ENCODE measurements at regions not wholly inside any gene's neighbourhood (a gene's known extent, or its start where the extent isn't known, plus 50 kb on each side); places are given as distances from the start of the nearest gene placed in this dataset.

DNA sequence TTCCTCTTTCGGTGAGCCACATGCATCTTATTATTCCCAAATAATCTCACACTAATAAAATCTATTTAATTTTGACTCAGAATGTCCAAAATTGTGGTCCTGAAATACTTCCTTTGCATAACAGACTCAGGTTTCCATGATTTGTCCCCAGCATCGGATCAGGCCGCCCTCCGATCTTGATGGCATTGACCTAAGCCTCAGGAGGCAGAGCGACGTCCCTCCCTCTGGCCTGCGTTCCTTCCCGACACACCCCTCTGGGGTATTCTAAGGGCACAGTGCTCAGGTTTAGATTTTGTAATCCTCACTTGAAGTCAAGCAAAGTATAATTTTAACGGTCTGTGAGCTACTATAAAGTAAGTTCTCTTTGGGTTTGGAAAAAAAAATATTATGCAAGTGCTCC lies 857.7 kb downstream of the GALR1 start:
- no peak for DNase-seq
- H3K9me3 Mint-ChIP-seq = peaks cover 12% of the 10 kb centered on the region
- peaks cover 14% of the 10 kb centered on the region for H3K27me3 Mint-ChIP-seq (ENCODE audit: low read depth, poor library complexity)
- peaks cover 8% of the 10 kb centered on the region for H3K4me1 Mint-ChIP-seq
- no peak overlapping the region for H3K27ac Mint-ChIP-seq
- no peak overlapping the region for H3K4me3 Mint-ChIP-seq
- no peak for TF ChIP-seq CTCF (IDR thresholded peaks at IDR 0.05)
- H3K36me3 Mint-ChIP-seq (ENCODE audit: low read depth) = no peaks in the 10 kb centered on the region

DNA sequence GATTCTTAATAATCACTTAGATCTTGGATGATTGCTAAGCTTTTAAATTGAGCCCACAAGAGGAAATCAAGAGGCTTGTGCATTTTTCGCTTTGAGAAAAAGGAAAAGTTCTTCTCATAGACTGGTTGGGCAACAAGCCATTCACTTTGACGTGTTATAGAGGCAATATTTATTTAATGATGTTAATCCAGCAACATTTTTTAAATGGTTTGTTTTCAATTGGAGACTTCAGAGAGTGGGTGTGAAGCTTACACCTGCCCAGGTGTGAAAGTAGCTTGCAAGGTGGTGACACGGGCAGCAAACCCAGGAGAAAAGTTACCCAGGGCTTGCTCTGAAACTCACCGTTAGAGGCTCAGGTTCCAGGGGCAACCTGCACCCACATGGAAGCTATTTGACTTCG lies 858.9 kb downstream of the GALR1 start:
- TF ChIP-seq CTCF (IDR thresholded peaks at IDR 0.05) = no peak
- Mint-ChIP-seq H3K4me3 (no peak overlapping the region), H3K27ac (no peak overlapping the region), H3K36me3 (ENCODE audit: low read depth) (no peaks in the 10 kb centered on the region), H3K4me1 (peaks cover 8% of the 10 kb centered on the region), H3K27me3 (ENCODE audit: low read depth, poor library complexity) (peaks cover 14% of the 10 kb centered on the region), H3K9me3 (peaks cover 5% of the 10 kb centered on the region)
- DNase-seq = no peak

GRCh38 chr18:78113136-78113939 lies 863.7 kb downstream of the GALR1 start:
- peaks cover 8% of the 10 kb centered on the region for H3K4me1 Mint-ChIP-seq
- H3K27ac Mint-ChIP-seq = no peak overlapping the region
- H3K27me3 Mint-ChIP-seq (ENCODE audit: low read depth, poor library complexity) = peaks cover 12% of the 10 kb centered on the region
- H3K4me3 Mint-ChIP-seq = no peak overlapping the region
- no peak for DNase-seq
- TF ChIP-seq CTCF (IDR thresholded peaks at IDR 0.05) = no peak
- H3K9me3 Mint-ChIP-seq = no peaks in the 10 kb centered on the region
- no peaks in the 10 kb centered on the region for H3K36me3 Mint-ChIP-seq (ENCODE audit: low read depth)

- no peak overlapping the region for H3K27ac Mint-ChIP-seq
- DNase-seq = no peak
- H3K36me3 Mint-ChIP-seq (ENCODE audit: low read depth) = no peaks in the 10 kb centered on the region
- no peak for TF ChIP-seq CTCF (IDR thresholded peaks at IDR 0.05)
- peaks cover 8% of the 10 kb centered on the region for H3K4me1 Mint-ChIP-seq
- H3K4me3 Mint-ChIP-seq = no peak overlapping the region
- H3K9me3 Mint-ChIP-seq = peaks cover 3% of the 10 kb centered on the region
- H3K27me3 Mint-ChIP-seq (ENCODE audit: low read depth, poor library complexity) = peaks cover 12% of the 10 kb centered on the region
Measured at GRCh38 chr18:78113940-78114251, 864.2 kb downstream of the GALR1 start.

GRCh38 chr18:78115896-78116561 lies 863.6 kb upstream of the SALL3 start:
- Mint-ChIP-seq H3K4me3 (no peak overlapping the region), H3K27me3 (ENCODE audit: low read depth, poor library complexity) (peaks cover 7% of the 10 kb centered on the region), H3K9me3 (peaks cover 21% of the 10 kb centered on the region)

More at GRCh38 chr18:78115896-78116561, 863.6 kb upstream of the SALL3 start:
- TF ChIP-seq CTCF (IDR thresholded peaks at IDR 0.05) = no peak
- H3K36me3 Mint-ChIP-seq (ENCODE audit: low read depth) = no peaks in the 10 kb centered on the region
- no peak overlapping the region for H3K27ac Mint-ChIP-seq
- H3K4me1 Mint-ChIP-seq = no peaks in the 10 kb centered on the region
- no peak for DNase-seq
